ENCODE measurements at regions not wholly inside any gene's neighbourhood (a gene's known extent, or its start where the extent isn't known, plus 50 kb on each side); places are given as distances from the start of the nearest gene placed in this dataset.

DNA sequence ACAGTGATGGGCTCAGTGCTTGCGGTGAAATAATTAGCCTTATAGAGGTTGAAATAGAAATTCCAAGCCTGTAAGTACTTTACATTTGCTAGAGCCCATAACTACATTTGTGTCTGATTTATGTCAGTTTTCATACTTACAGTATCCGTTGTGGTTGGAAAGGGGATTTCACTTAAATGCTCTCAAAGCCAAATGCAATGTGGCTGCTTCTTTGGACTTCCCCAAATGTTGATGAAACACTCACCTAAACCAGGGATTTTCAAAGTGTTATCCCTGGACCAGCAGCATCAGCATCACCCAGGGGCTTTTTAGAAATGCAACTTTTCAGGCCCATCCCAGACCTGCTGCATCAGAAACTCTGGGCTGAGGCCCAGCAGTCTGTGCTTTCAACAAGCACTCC is 378.7 kb downstream of the MCTP2 start:
- TF ChIP-seq SIN3A (IDR thresholded peaks at IDR 0.05; ENCODE audit: borderline replicate concordance, insufficient read depth, low read length) (no peak), FOXP2 (optimal IDR thresholded peaks at IDR 0.05; ENCODE audit: borderline replicate concordance, extremely low read depth, extremely low read length, insufficient read depth) (no peak), POLR2AphosphoS5 (IDR thresholded peaks at IDR 0.05; ENCODE audit: low read depth, low read length) (no peak), TAF1 (IDR thresholded peaks at IDR 0.05; ENCODE audit: borderline replicate concordance, insufficient read depth, low read length) (no peak)
- TF ChIP-seq, protein P1, sequence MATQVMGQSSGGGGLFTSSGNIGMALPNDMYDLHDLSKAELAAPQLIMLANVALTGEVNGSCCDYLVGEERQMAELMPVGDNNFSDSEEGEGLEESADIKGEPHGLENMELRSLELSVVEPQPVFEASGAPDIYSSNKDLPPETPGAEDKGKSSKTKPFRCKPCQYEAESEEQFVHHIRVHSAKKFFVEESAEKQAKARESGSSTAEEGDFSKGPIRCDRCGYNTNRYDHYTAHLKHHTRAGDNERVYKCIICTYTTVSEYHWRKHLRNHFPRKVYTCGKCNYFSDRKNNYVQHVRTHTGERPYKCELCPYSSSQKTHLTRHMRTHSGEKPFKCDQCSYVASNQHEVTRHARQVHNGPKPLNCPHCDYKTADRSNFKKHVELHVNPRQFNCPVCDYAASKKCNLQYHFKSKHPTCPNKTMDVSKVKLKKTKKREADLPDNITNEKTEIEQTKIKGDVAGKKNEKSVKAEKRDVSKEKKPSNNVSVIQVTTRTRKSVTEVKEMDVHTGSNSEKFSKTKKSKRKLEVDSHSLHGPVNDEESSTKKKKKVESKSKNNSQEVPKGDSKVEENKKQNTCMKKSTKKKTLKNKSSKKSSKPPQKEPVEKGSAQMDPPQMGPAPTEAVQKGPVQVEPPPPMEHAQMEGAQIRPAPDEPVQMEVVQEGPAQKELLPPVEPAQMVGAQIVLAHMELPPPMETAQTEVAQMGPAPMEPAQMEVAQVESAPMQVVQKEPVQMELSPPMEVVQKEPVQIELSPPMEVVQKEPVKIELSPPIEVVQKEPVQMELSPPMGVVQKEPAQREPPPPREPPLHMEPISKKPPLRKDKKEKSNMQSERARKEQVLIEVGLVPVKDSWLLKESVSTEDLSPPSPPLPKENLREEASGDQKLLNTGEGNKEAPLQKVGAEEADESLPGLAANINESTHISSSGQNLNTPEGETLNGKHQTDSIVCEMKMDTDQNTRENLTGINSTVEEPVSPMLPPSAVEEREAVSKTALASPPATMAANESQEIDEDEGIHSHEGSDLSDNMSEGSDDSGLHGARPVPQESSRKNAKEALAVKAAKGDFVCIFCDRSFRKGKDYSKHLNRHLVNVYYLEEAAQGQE (IDR thresholded peaks at IDR 0.05; ENCODE audit: insufficient read depth in 1 of 2, low read depth in 2 of 2, low read length in 2 of 2): no peak

DNA sequence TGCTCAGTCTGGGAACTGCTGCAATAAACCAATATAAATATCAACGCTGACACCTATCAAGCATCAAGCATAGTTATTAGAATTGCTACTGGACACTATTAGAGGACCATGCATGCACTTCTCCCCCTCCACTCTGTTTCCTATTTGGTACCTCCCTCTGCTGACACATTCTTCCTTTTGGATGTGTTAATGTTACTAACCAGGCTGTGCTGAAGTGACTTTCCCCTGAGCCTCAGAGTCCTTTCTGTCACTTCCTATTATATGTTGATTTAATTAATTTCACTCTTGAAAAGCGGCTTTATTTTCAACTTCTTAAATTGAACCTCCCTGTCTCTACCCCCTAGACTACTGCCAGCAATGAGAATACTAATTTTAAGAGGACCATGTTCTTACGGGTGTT is 379.1 kb downstream of the MCTP2 start:
- TF ChIP-seq TAF1 (IDR thresholded peaks at IDR 0.05; ENCODE audit: borderline replicate concordance, insufficient read depth, low read length) (no peak), SIN3A (IDR thresholded peaks at IDR 0.05; ENCODE audit: borderline replicate concordance, insufficient read depth, low read length) (no peak), POLR2AphosphoS5 (IDR thresholded peaks at IDR 0.05; ENCODE audit: low read depth, low read length) (no peak), FOXP2 (optimal IDR thresholded peaks at IDR 0.05; ENCODE audit: borderline replicate concordance, extremely low read depth, extremely low read length, insufficient read depth) (no peak)
- TF ChIP-seq, protein P1 (IDR thresholded peaks at IDR 0.05; ENCODE audit: insufficient read depth in 1 of 2, low read depth in 2 of 2, low read length in 2 of 2): no peak

GRCh38 chr15:94611656-94612055 is 380.3 kb downstream of the MCTP2 start:
- TF ChIP-seq, protein P1 (IDR thresholded peaks at IDR 0.05; ENCODE audit: insufficient read depth in 1 of 2, low read depth in 2 of 2, low read length in 2 of 2): no peak

DNA sequence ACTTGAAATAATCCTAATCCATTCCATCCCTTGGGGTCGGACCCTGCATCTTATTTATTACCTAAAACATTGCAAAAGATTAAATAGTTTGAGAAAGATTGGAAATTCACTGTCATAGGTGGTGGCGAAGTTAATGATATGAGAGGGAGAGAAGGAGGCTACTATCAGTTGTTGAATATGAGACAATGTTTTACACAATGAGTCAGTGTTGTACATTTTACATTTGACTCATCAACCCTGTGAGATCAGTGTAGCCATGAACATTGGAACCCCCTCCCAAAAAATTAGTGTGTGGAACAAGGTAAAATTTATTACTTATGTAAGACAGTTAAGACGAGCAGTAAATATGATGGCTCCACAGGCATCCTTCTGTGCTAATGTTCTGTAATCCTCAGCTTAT is 384.3 kb downstream of the MCTP2 start:
- TF ChIP-seq, protein P1 (IDR thresholded peaks at IDR 0.05; ENCODE audit: insufficient read depth in 1 of 2, low read depth in 2 of 2, low read length in 2 of 2): no peak
- TF ChIP-seq TAF1 (IDR thresholded peaks at IDR 0.05; ENCODE audit: borderline replicate concordance, insufficient read depth, low read length) (no peak), FOXP2 (optimal IDR thresholded peaks at IDR 0.05; ENCODE audit: borderline replicate concordance, extremely low read depth, extremely low read length, insufficient read depth) (no peak)

DNA sequence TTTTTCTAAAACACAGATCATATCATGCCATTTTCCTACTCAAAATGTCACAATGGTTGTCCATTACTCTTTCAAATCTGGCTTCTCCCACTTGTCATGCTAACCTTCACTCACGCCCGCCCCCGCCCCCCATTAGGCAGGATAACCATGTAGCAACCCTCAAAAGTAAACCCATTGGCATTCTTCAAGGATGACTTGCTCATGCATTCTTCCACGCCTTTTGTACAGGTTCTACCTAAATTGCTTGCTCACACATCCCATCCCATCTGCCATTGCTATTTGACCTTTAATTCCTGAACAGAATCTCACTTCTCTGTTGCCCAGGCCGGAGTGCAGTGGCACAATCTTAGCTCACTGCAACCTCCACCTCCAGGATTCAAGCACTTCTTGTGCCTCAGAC is 389.3 kb downstream of the MCTP2 start:
- TF ChIP-seq POLR2AphosphoS5 (IDR thresholded peaks at IDR 0.05; ENCODE audit: low read depth, low read length) (no peak), FOXP2 (optimal IDR thresholded peaks at IDR 0.05; ENCODE audit: borderline replicate concordance, extremely low read depth, extremely low read length, insufficient read depth) (no peak)

DNA sequence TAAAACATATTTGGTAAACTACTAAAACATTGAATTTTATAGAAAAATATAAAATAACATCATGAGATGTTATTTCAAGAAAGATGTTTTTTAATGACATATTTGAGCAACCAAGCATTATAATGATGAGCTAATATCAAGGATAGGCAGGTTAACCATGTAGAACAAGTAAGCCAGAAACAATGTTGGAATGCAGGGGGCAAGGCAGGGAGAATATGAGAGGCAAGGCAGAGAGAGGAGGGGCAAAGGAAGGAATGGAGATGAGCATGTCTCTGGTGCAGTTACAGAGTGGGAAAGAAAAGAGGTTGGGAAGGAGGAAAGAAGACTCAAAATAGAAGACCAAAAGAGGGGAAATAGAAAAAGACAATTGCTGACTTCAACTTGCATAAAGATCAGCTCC is 390.4 kb downstream of the MCTP2 start:
- TF ChIP-seq, protein P1 (IDR thresholded peaks at IDR 0.05; ENCODE audit: insufficient read depth in 1 of 2, low read depth in 2 of 2, low read length in 2 of 2): no peak
- TF ChIP-seq FOXP2 (optimal IDR thresholded peaks at IDR 0.05; ENCODE audit: borderline replicate concordance, extremely low read depth, extremely low read length, insufficient read depth) (no peak), SIN3A (IDR thresholded peaks at IDR 0.05; ENCODE audit: borderline replicate concordance, insufficient read depth, low read length) (no peak), TAF1 (IDR thresholded peaks at IDR 0.05; ENCODE audit: borderline replicate concordance, insufficient read depth, low read length) (no peak), POLR2AphosphoS5 (IDR thresholded peaks at IDR 0.05; ENCODE audit: low read depth, low read length) (no peak)

Measured in PFSK-1 (cell line).